Naive thymus-derived CD4-positive, alpha-beta T cell (primary cell): ENCODE measurements at regions not wholly inside any gene's neighbourhood (a gene's known extent, or its start where the extent isn't known, plus 50 kb on each side); places are given as distances from the start of the nearest gene placed in this dataset.

Source experiments
- ATAC-seq: fragments of 150-1000 bp; cut with Tn5 transposase; 2 replicates; pipeline ENCODE4 v1.10.0; 2021; ENCODE audit warnings: mild to moderate bottlenecking, moderate library complexity
- CTCF ChIA-PET: fragments of 350-600 bp; sonication (Branson Sonifier 250); formaldehyde crosslinking; loops from one replicate; lab custom pipeline; 2021; ENCODE audit warnings: antibody characterized with exemption; lab: Charles Lee
- POLR2A ChIA-PET: fragments of 350-600 bp; sonication (Branson Sonifier 250); formaldehyde crosslinking; loops from one replicate; lab custom pipeline; 2021; ENCODE audit warnings: antibody characterized with exemption, inconsistent platforms; lab: Charles Lee
- DNase-seq, 9 donors: peaks; one replicate each; pipeline versions ENCODE4 v3.0.0 to v3.0.0-alpha.2; 2020 to 2022; ENCODE audit warnings: mixed read lengths in 1 of 9
- H3K27ac ChIP-seq: one replicate; pipeline ENCODE4 v1.7.0; 2013; ENCODE audit warnings: mild to moderate bottlenecking, low read depth, low read length, moderate library complexity
- H3K27me3 ChIP-seq, 2 donors: one replicate each; pipeline ENCODE4 v1.7.0; 2013; ENCODE audit warnings: low read length in 2 of 2, mild to moderate bottlenecking in 2 of 2, moderate library complexity in 2 of 2; ENCODE audit not compliant: control insufficient read depth in 2 of 2, insufficient read depth in 2 of 2
- H3K36me3 ChIP-seq, 3 experiments: 1 replicate in 2 of 3; 2 replicates in 1 of 3; pipeline ENCODE4 v1.7.0; 2013; ENCODE audit warnings: low read length in 3 of 3, mild to moderate bottlenecking in 3 of 3, moderate library complexity in 1 of 3; ENCODE audit not compliant: insufficient read depth in 3 of 3, control insufficient read depth in 2 of 3
- H3K4me1 ChIP-seq, 2 donors: one replicate each; pipeline ENCODE4 v1.7.0; 2013; ENCODE audit warnings: low read length in 2 of 2, mild to moderate bottlenecking in 2 of 2, moderate library complexity in 1 of 2; ENCODE audit not compliant: control insufficient read depth in 2 of 2, insufficient read depth in 2 of 2
- H3K4me3 ChIP-seq: 2 replicates; pipeline ENCODE4 v1.7.0; 2013; ENCODE audit warnings: mild to moderate bottlenecking, low read length
- H3K9me3 ChIP-seq, 3 experiments: 1 replicate in 2 of 3; 2 replicates in 1 of 3; pipeline ENCODE4 v1.7.0; 2013; ENCODE audit warnings: low read length in 3 of 3; ENCODE audit not compliant: control insufficient read depth in 2 of 3
- H3K27ac Mint-ChIP-seq, 9 donors: one replicate each; pipeline ENCODE4 v1.8.0; 2020 to 2022; ENCODE audit warnings: mixed read lengths in 9 of 9, mild to moderate bottlenecking in 8 of 9, moderate library complexity in 5 of 9, inconsistent platforms in 2 of 9
- H3K27me3 Mint-ChIP-seq, 5 donors: one replicate each; pipeline ENCODE4 v1.8.0; 2021 to 2022; ENCODE audit warnings: mixed read lengths in 5 of 5, mild to moderate bottlenecking in 1 of 5
- H3K36me3 Mint-ChIP-seq, 5 donors: one replicate each; pipeline ENCODE4 v1.8.0; 2020 to 2022; ENCODE audit warnings: mixed read lengths in 5 of 5, mild to moderate bottlenecking in 3 of 5, inconsistent platforms in 1 of 5
- H3K4me1 Mint-ChIP-seq, 7 donors: one replicate each; pipeline ENCODE4 v1.8.0; 2020 to 2022; ENCODE audit warnings: mixed read lengths in 7 of 7, mild to moderate bottlenecking in 3 of 7, inconsistent platforms in 1 of 7
- H3K4me3 Mint-ChIP-seq, 10 donors: one replicate each; pipeline ENCODE4 v1.8.0; 2020 to 2022; ENCODE audit warnings: mild to moderate bottlenecking in 10 of 10, mixed read lengths in 10 of 10, moderate library complexity in 6 of 10, inconsistent platforms in 2 of 10
- H3K9me3 Mint-ChIP-seq, 11 donors: one replicate each; pipeline ENCODE4 v1.8.0; 2020 to 2022; ENCODE audit warnings: mixed read lengths in 11 of 11, mild to moderate bottlenecking in 4 of 11, inconsistent platforms in 1 of 11, moderate library complexity in 1 of 11
- intact Hi-C, 2 donors: fragments of 100-400 bp; cut with micrococcal nuclease; formaldehyde crosslinking; loops; one replicate each; pipeline ENCODE4 v1.15.1; 2023

DNA sequence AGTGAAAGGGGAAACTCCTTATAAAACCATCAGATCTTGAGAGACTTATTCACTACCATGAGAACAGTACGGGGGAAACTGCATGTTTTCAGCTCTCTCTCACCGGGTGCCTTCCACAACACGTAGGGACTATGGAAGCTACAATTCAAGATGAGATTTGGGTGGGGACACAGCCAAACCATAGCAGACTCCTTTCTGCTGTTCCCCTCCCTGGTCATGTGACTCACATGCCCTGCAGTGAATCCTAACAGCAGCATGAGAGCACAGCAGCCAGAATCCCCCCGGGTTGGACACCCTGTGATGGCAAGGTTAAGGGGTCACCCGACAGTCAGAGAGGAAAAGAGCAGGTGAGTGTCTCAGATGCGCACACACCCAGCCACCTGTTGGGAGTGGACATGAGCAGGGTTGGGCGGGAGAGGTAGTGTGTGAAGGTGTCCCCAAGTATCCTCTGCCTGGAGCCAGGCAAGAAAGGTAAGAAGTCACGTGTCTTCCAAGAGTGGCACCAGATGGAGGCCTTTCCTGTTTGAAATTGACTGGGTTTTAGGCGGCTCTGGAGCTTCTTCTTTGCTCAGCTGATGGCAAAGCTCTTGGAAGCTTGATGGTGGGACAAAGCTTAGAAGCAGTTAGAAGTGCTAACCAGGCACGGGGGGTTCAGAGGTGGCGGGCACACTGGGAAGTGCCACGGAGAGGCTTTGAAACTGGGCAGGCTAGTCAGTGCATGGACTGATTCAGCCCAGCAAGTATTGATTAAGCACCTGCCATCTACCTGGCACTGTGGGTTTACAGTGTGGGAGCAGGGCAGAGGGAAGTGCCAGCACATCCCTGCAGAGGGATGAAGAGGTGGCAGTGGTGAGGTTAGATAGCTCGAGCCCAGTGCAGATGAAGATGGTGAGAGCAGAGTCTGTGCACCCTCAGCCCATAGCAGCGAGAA is 68.7 kb downstream of the RHOB start:
- POLR2A ChIA-PET, result no interaction called here
- Histone ChIP-seq H3K9me3 (no peaks in the 10 kb centered on the region), H3K4me1 (no peaks in the 10 kb centered on the region), H3K36me3 (no peaks in the 10 kb centered on the region), H3K27me3 (no peaks in the 10 kb centered on the region), H3K27ac (no peak overlapping the region), H3K4me3 (no peak overlapping the region)
- Mint-ChIP-seq H3K9me3 (peaks cover 0 to 5% (median 0%) of the 10 kb centered on the region in 11 donors), H3K36me3 (peaks cover 0 to 3% (median 0%) of the 10 kb centered on the region in 5 donors), H3K27ac (no peak overlapping the region), H3K27me3 (peaks cover 0 to 8% (median 0%) of the 10 kb centered on the region in 5 donors), H3K4me1 (peaks cover 0 to 7% (median 0%) of the 10 kb centered on the region in 7 donors), H3K4me3 (no peak overlapping the region)
- intact Hi-C loops, result no loop called here
- CTCF ChIA-PET, result no interaction called here
- ATAC-seq (no peak), DNase-seq (no peak)

DNA sequence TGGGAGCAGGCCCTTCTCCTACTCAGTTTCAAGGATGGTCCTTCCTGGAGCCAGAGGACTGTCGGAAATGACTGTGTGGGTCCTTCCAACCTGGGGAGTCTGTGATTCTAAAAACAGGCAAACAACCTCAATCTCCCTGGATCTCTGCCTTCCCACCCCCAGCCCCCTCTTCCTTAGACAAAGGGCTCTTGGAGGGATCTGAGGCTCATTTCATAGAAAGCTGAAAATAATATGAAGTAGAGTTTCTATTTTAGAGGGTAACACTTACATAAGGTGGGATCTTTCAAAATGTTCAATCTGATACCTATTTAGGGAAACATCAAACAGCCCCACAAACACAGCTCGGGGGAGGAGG is 69.4 kb downstream of the RHOB start:
- ChIA-PET CTCF (no interaction called here), POLR2A (no interaction called here)
- Mint-ChIP-seq H3K36me3 (peaks cover 0 to 3% (median 0%) of the 10 kb centered on the region in 5 donors), H3K9me3 (peaks cover 0 to 5% (median 0%) of the 10 kb centered on the region in 11 donors), H3K4me3 (no peak overlapping the region), H3K27ac (no peak overlapping the region), H3K27me3 (peaks cover 0 to 5% (median 2%) of the 10 kb centered on the region in 5 donors), H3K4me1 (peaks cover 0 to 7% (median 0%) of the 10 kb centered on the region in 7 donors)
- H3K27ac ChIP-seq, result no peak overlapping the region
- intact Hi-C loops, result no loop called here
- no peaks in the 10 kb centered on the region for H3K36me3 ChIP-seq
- ATAC-seq (no peak), DNase-seq (no peak)
- H3K9me3 ChIP-seq, result no peaks in the 10 kb centered on the region
- H3K27me3 ChIP-seq, result no peaks in the 10 kb centered on the region
- H3K4me3 ChIP-seq, result no peak overlapping the region
- H3K4me1 ChIP-seq, result no peaks in the 10 kb centered on the region

DNA sequence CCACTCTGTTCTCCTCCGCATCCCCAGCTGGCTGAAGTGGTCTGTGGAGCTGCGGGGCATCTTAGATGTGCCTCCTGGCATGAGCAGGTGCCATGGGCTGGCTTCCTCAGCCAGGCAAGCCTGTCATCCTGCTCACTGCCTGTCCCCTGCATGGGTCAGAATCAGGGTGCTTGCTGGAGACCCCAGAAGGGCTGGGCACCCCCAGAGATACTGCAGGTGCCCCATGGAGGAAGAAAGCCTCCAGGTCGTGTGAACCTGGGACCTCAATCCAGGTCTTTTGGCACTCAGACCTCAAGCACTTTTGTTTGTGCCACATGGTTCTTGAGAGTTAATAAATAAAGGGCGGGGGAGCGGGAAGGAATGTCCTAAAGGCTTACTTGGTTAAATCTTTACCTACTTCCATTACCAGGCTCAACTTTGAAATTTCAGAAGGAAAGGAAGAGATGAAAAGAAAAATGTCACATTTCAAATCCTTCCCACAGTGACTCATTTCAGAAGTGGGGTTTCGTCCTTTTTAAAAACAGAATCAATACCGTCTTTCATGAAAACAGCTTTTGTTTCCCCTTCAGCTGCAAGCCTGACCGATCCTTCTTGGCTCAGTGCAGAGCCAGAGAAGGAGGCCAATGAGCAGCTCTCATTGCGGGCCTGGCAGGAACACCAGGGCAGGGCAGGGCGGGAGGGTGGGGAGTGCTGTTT is 69.9 kb downstream of the RHOB start:
- POLR2A ChIA-PET, result no interaction called here

DNA sequence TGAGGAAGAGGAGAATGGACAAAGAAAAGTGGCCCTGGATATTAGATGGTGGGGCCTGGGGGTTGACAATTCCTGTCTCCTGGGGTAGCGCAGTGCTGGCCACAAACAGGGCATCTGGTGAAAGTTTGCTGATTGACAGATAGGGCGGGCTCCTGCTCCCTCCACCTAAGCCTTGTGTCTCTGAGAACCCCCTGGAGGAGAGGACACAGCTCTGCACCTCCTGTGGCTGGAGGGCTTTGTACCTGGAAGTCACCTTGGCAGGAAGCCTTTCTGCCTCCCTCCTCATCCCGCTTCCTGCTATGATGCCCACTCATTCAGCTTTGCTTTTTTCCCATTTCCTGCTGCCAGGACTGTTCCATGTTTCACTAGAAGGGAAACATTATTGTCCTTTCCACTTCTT is 72.4 kb downstream of the RHOB start:
- CTCF ChIA-PET, result no interaction called here
- H3K36me3 ChIP-seq, result no peaks in the 10 kb centered on the region
- peaks cover 0 to 3% (median 0%) of the 10 kb centered on the region in 5 donors for H3K36me3 Mint-ChIP-seq
- no peak overlapping the region for H3K27ac Mint-ChIP-seq
- POLR2A ChIA-PET, result no interaction called here
- intact Hi-C loops, result no loop called here
- H3K9me3 ChIP-seq, result no peaks in the 10 kb centered on the region
- peaks cover 0 to 4% (median 0%) of the 10 kb centered on the region in 11 donors for H3K9me3 Mint-ChIP-seq
- H3K4me1 ChIP-seq, result no peaks in the 10 kb centered on the region
- DNase-seq (no peak), ATAC-seq (no peak)
- H3K4me3 Mint-ChIP-seq, result no peak overlapping the region
- no peak overlapping the region for H3K27ac ChIP-seq
- H3K27me3 Mint-ChIP-seq, result peaks cover 0 to 5% (median 4%) of the 10 kb centered on the region in 5 donors
- no peak overlapping the region for H3K4me3 ChIP-seq
- H3K27me3 ChIP-seq, result no peaks in the 10 kb centered on the region
- H3K4me1 Mint-ChIP-seq, result peaks cover 0 to 7% (median 0%) of the 10 kb centered on the region in 7 donors

More for the DNA sequence above, 69.9 kb downstream of the RHOB start:
- Histone ChIP-seq H3K27ac (no peak overlapping the region), H3K9me3 (no peaks in the 10 kb centered on the region), H3K4me3 (no peak overlapping the region), H3K36me3 (no peaks in the 10 kb centered on the region), H3K4me1 (no peaks in the 10 kb centered on the region), H3K27me3 (no peaks in the 10 kb centered on the region)
- Mint-ChIP-seq H3K4me1 (peaks cover 0 to 7% (median 0%) of the 10 kb centered on the region in 7 donors), H3K27ac (no peak overlapping the region), H3K9me3 (peaks cover 0 to 5% (median 0%) of the 10 kb centered on the region in 11 donors), H3K27me3 (peaks cover 0 to 5% (median 0%) of the 10 kb centered on the region in 5 donors), H3K4me3 (no peak overlapping the region), H3K36me3 (peaks cover 0 to 3% (median 0%) of the 10 kb centered on the region in 5 donors)
- DNase-seq, result no peak
- intact Hi-C loops, result no loop called here
- no peak for ATAC-seq
- CTCF ChIA-PET, result no interaction called here

DNA sequence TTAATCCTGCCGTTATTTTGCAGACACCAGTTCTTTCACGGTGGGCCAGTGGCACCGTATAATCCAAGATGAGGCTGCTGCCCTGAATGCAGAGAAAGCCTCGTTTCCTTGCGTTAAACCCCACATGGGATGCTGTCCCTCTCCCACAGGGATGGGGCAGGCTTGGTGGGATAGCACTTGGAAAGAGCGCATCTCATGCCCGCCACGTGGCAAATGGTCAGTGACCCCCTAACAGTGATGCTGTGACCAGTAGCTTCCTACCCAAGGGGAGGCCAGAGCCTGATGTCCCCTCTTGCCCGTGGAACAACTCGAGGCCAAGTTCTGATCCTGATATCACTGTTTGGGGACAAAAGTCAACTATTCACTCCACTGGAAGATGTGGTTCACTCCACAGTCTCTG is 73.3 kb downstream of the RHOB start:
- no peak overlapping the region for H3K27ac Mint-ChIP-seq
- H3K36me3 Mint-ChIP-seq, result peaks cover 0 to 3% (median 0%) of the 10 kb centered on the region in 5 donors
- Histone ChIP-seq H3K27me3 (no peaks in the 10 kb centered on the region), H3K9me3 (no peaks in the 10 kb centered on the region), H3K27ac (no peak overlapping the region), H3K4me1 (no peaks in the 10 kb centered on the region), H3K4me3 (no peak overlapping the region), H3K36me3 (no peaks in the 10 kb centered on the region)
- peaks cover 0 to 7% (median 0%) of the 10 kb centered on the region in 7 donors for H3K4me1 Mint-ChIP-seq
- peaks cover 0 to 1% (median 0%) of the 10 kb centered on the region in 11 donors for H3K9me3 Mint-ChIP-seq
- no peak for DNase-seq
- no peak for ATAC-seq
- peaks cover 0 to 5% (median 4%) of the 10 kb centered on the region in 5 donors for H3K27me3 Mint-ChIP-seq
- ChIA-PET POLR2A (no interaction called here), CTCF (no interaction called here)
- intact Hi-C loops, result no loop called here
- no peak overlapping the region for H3K4me3 Mint-ChIP-seq

DNA sequence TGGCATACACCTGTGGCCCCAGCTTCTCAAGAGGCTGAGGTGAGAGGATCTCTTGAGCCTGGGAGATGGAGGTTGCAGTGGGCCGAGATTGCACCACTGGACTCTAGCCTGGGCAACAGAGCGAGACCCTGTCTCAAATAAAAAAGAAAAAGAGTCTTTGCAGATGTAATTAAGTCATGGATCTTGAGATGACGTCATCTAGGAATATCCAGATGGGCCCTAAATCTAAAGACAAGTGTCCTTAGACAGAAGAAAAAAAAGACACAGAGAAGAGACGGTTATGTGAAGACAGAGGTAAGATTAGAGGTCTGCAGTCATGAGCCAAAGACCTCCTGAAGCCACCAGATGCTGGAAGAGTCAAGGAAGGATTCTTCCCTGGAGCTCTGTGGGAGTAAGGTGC is 74.3 kb downstream of the RHOB start:
- Mint-ChIP-seq H3K36me3 (no peaks in the 10 kb centered on the region), H3K27ac (no peak overlapping the region), H3K27me3 (peaks cover 0 to 5% (median 4%) of the 10 kb centered on the region in 5 donors), H3K4me1 (peaks cover 0 to 7% (median 0%) of the 10 kb centered on the region in 7 donors), H3K4me3 (no peak overlapping the region), H3K9me3 (no peaks in the 10 kb centered on the region)
- Histone ChIP-seq H3K4me1 (no peaks in the 10 kb centered on the region), H3K27ac (no peak overlapping the region), H3K9me3 (no peaks in the 10 kb centered on the region), H3K36me3 (no peaks in the 10 kb centered on the region), H3K4me3 (no peak overlapping the region), H3K27me3 (no peaks in the 10 kb centered on the region)
- no peak for ATAC-seq
- ChIA-PET CTCF (no interaction called here), POLR2A (no interaction called here)
- no peak for DNase-seq
- intact Hi-C loops, result no loop called here
